ENCODE measurements at regions not wholly inside any gene's neighbourhood (a gene's known extent, or its start where the extent isn't known, plus 50 kb on each side); places are given as distances from the start of the nearest gene placed in this dataset.
"Not testable (repeated sequence)": the region's sequence is repeated elsewhere in the genome, so short reads cannot be mapped to it uniquely, and the experiment has no call there.

DNA sequence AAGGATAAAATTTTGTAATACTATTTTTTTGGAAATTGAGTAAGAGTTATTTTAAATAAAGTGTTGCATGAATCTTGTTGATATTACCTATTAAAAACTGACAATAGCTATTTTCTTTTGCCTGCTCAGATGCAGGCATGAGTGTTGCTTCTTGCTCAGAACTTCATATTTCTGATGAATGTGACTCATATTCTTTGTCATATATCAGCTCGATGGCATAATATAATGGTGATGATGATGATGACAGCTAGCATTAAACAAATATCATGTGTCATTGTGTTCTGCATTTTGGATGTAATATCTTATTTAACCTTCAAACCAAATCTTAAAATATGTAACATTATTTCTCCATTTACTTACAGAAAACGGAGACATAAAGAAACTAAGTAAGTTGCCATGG is 605.5 kb upstream of the FOXG1 start:
- H3K4me3 ChIP-seq (ENCODE audit: low read length) = no peak overlapping the region
- TF ChIP-seq, protein P1, sequence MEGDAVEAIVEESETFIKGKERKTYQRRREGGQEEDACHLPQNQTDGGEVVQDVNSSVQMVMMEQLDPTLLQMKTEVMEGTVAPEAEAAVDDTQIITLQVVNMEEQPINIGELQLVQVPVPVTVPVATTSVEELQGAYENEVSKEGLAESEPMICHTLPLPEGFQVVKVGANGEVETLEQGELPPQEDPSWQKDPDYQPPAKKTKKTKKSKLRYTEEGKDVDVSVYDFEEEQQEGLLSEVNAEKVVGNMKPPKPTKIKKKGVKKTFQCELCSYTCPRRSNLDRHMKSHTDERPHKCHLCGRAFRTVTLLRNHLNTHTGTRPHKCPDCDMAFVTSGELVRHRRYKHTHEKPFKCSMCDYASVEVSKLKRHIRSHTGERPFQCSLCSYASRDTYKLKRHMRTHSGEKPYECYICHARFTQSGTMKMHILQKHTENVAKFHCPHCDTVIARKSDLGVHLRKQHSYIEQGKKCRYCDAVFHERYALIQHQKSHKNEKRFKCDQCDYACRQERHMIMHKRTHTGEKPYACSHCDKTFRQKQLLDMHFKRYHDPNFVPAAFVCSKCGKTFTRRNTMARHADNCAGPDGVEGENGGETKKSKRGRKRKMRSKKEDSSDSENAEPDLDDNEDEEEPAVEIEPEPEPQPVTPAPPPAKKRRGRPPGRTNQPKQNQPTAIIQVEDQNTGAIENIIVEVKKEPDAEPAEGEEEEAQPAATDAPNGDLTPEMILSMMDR (conservative IDR thresholded peaks at IDR 0.05; ENCODE audit: low read length) = no peak
- DNase-seq (ENCODE audit: low read depth) = no peak

DNA sequence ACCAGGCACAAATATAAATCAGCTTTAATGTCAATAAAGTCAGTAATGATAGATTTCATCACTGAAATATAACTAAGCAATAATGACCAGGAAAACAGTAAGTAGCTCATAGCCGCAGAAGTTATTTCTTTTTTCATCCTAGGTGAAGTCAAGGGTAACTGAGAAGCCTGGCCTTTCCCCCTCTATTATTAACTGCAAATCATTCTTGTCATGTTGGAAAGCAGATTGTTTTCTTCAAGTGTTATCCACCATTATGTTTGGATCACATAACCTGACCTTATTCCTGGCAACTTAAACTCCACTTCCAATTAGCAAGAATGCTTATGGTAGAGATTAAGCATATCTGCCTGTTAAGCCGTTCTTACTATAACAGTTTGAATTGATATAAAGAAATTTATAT is 603.4 kb upstream of the FOXG1 start:
- TF ChIP-seq, protein P1 (conservative IDR thresholded peaks at IDR 0.05; ENCODE audit: low read length) = no peak
- H3K4me3 ChIP-seq (ENCODE audit: low read length) = no peak overlapping the region
- DNase-seq (ENCODE audit: low read depth) = no peak

DNA sequence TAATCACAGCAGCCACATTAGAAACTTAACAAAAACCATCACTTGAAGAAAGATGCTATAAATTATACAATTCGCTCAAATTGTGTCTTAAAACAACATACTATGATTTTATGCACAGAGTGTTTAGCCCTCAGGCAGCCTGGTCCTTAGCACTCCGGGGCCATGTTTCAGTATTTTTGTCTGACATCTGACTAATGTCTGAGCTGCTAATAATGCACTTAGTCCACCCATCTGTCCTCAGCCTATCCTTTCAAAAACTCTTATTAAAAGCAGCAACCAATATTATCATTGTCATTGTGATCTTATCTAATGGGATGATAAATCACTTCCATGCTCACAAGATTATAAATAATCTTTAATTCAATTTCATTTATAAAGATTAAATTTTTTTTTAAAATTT is 602.7 kb upstream of the FOXG1 start:
- DNase-seq (ENCODE audit: low read depth) = no peak
- TF ChIP-seq, protein P1 (conservative IDR thresholded peaks at IDR 0.05; ENCODE audit: low read length) = no peak
- H3K4me3 ChIP-seq (ENCODE audit: low read length) = no peak overlapping the region

DNA sequence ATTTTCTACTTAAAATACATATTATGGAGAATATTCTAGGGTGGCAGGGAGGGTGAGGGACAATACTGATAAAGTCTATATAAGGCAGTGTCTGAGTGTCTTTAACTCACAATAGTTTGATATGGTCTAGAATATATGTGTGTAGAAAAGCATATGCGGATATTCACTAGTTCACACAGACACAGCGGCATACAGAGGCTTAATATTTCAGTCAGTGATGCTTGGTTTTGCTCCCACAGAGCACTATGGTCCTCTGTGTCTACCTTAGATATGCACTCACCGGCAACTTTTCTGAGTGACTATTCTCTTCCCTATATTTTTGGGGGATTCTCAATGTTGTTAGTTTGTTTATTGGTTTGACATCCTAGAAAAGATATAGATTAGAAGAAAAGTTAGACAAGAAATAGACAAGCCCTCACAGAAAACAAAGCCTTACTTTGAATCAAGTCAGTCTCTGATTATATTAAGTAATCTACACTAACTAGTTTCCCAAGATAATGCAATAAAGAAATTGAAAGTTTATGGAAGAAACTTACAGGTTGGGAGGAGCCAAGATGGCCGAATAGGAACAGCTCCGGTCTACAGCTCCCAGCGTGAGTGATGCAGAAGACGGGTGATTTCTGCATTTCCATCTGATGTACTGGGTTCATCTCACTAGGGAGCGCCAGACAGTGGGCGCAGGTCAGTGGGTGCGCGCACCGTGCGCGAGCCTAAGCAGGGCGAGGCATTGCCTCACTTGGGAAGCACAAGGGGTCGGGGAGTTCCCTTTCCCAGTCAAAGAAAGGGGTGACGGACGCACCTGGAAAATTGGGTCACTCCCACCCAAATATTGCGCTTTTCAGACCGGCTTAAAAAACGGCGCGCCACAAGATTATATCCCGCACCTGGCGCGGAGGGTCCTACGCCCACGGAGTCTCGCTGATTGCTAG is 578.4 kb upstream of the FOXG1 start:
- H3K4me3 ChIP-seq (ENCODE audit: low read length); DNase-seq (ENCODE audit: low read depth): not testable (repeated sequence)

DNA sequence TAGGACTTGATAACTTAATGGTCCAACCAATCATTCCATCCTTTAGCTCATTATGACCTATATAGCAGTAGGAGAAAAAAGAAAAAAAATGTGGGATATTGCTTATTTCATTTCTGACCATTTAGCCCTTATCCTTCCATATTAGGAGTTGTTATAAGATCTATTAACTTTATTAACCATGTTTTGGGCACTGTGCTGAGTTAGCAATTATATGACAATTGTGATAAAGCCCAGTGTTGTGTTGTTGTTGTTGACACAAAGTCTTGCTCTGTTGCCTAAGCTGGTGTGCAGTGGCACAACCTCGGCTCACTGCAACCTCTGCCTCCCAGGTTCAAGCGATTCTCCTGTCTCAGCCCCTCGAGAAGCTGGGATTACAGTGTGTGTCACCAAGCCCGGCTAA is 569.7 kb upstream of the FOXG1 start:
- TF ChIP-seq, protein P1 (conservative IDR thresholded peaks at IDR 0.05; ENCODE audit: low read length) = no peak
- H3K4me3 ChIP-seq (ENCODE audit: low read length) = no peak overlapping the region
- no peak for DNase-seq (ENCODE audit: low read depth)

DNA sequence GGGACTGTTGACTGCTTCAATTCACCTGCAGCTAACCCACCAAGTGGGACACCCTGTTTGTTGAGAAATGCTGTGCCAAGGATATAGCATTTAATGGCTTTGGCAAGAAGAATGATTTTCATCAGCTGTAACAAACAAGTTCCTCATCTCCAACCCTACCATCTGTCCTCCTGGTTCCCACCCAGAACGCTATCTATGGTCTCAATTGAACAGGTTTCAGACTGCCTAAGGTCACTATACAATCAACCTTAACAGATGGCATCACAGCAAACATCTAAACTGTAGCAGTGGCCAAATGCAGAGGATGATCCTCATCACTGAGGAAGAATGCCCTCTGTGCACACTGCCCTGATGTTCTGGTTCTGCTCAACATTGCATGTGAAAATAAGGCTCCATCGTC is 546.2 kb upstream of the FOXG1 start:
- H3K4me3 ChIP-seq (ENCODE audit: low read length) = no peak overlapping the region
- TF ChIP-seq, protein P1 (conservative IDR thresholded peaks at IDR 0.05; ENCODE audit: low read length) = no peak
- no peak for DNase-seq (ENCODE audit: low read depth)

DNA sequence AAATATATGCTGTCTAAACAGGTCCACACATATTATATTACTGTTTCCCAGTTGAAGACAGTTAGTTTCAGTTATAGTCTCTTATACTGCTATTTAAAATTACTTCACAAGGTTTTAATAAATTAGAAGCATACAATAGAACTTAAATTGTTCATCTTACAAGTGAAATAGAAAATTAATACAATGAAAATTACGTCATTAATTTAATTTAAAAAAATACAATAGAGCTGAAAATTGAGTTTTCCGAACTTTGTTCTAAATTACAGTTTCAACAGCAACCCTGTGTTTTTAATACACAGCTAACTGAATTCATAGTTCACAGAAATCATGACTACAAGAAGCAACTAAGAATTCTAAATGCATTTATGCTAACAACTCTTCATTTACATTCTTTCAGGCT is 525.7 kb upstream of the FOXG1 start:
- TF ChIP-seq, protein P1 (conservative IDR thresholded peaks at IDR 0.05; ENCODE audit: low read length) = no peak
- no peak for DNase-seq (ENCODE audit: low read depth)
- no peak overlapping the region for H3K4me3 ChIP-seq (ENCODE audit: low read length)

Measured in AG10803 (cell line).